HepG2 (cell line): ENCODE measurements at regions not wholly inside any gene's neighbourhood (a gene's known extent, or its start where the extent isn't known, plus 50 kb on each side); places are given as distances from the start of the nearest gene placed in this dataset.

ENCODE experiments used
- BCL6 ChIP-seq: IDR thresholded peaks from 2 replicates; pipeline ENCODE4 v1.6.1; 2016; ENCODE audit warnings: missing genetic modification reagents, missing compliant biosample characterization
- DMAP1 ChIP-seq: IDR thresholded peaks from 2 replicates; pipeline ENCODE4 v1.6.1; 2016
- ESRRA ChIP-seq: sonication (generic); formaldehyde crosslinking; IDR thresholded peaks from 2 replicates; pipeline ENCODE4 v1.5.1; 2020; ENCODE audit warnings: mild to moderate bottlenecking, low read depth, missing genetic modification reagents
- HOXA5 ChIP-seq: sonication (generic); formaldehyde crosslinking; IDR thresholded peaks from 2 replicates; pipeline ENCODE4 v1.4.0; 2020; ENCODE audit warnings: missing genetic modification reagents
- IKZF4 ChIP-seq: sonication (generic); formaldehyde crosslinking; IDR thresholded peaks from 2 replicates; pipeline ENCODE4 v1.5.1; 2020; ENCODE audit warnings: borderline replicate concordance, mild to moderate bottlenecking, low read depth, missing genetic modification reagents; ENCODE audit errors: not compliant biosample characterization
- IKZF5 ChIP-seq: IDR thresholded peaks from 2 replicates; pipeline ENCODE4 v1.6.1; 2018; ENCODE audit warnings: missing genetic modification reagents, mild to moderate bottlenecking, missing compliant biosample characterization
- MED1 ChIP-seq: sonication (generic); formaldehyde crosslinking; IDR thresholded peaks from 2 replicates; pipeline ENCODE4 v1.4.0; 2020; ENCODE audit warnings: missing genetic modification reagents
- NCOA2 ChIP-seq: sonication (generic); formaldehyde crosslinking; IDR thresholded peaks from 2 replicates; pipeline ENCODE4 v1.8.0; 2022; ENCODE audit warnings: inconsistent platforms
- PBX2 ChIP-seq: IDR thresholded peaks from 2 replicates; pipeline ENCODE4 v1.6.1; 2016; ENCODE audit warnings: control low read depth
- SNAPC4 ChIP-seq: sonication (generic); formaldehyde crosslinking; IDR thresholded peaks from 2 replicates; pipeline ENCODE4 v1.4.0; 2020; ENCODE audit warnings: mild to moderate bottlenecking, missing genetic modification reagents
- SOX13 ChIP-seq, 3 experiments: fragments of 450-650 bp in 1 of 3; sonication (generic) in 1 of 3; formaldehyde crosslinking in 1 of 3; IDR thresholded peaks in 2 of 3; conservative IDR thresholded peaks in 1 of 3; 2 replicates each; pipeline versions ENCODE4 v1.5.0 to v1.6.1; 2016 to 2020; ENCODE audit warnings: antibody characterized with exemption in 1 of 3, mild to moderate bottlenecking in 1 of 3, missing compliant biosample characterization in 1 of 3, missing genetic modification reagents in 1 of 3, moderate library complexity in 1 of 3
- ZNF281 ChIP-seq: sonication (generic); formaldehyde crosslinking; IDR thresholded peaks from 2 replicates; pipeline ENCODE4 v1.4.0; 2020; ENCODE audit warnings: missing genetic modification reagents, borderline replicate concordance
- ZNF607 ChIP-seq: sonication (generic); formaldehyde crosslinking; IDR thresholded peaks from 2 replicates; pipeline ENCODE4 v1.5.1; 2020; ENCODE audit warnings: missing genetic modification reagents, mild to moderate bottlenecking, borderline replicate concordance
- ZNF720 ChIP-seq: sonication (generic); formaldehyde crosslinking; IDR thresholded peaks from 2 replicates; pipeline ENCODE4 v1.4.0; 2020; ENCODE audit warnings: missing genetic modification reagents

- TF ChIP-seq MED1 (CRISPR knock-in tag) (peak; percentile 70), DMAP1 (CRISPR knock-in tag) (peak; percentile 81), IKZF5 (peak; percentile 35), NCOA2 (CRISPR knock-in tag) (peak; percentile 90), IKZF4 (CRISPR knock-in tag) (no peak), HOXA5 (CRISPR knock-in tag) (0 out of 2 replicates have a peak, but pooled peaks have one; percentile 35), ZNF281 (CRISPR knock-in tag) (peak; percentile 56; the same call in 1 of the 2 replicates), BCL6 (CRISPR knock-in tag) (peak; percentile 72), ZNF607 (CRISPR knock-in tag) (peak; percentile 48; the same call in 1 of the 2 replicates), PBX2 (CRISPR knock-in tag) (no peak; the same call in 1 of the 2 replicates), ZNF720 (CRISPR knock-in tag) (no peak), SOX13 (IDR thresholded peaks at IDR 0.05) (no peak), SOX13 (CRISPR knock-in tag; conservative IDR thresholded peaks at IDR 0.05 in 1 of 2, IDR thresholded peaks at IDR 0.05 in 1 of 2) (peak in 1 of 2 experiments; percentile 82; a peak in 2 of 4 replicates), ESRRA (CRISPR knock-in tag) (peak; percentile 19; the same call in 1 of the 2 replicates), SNAPC4 (CRISPR knock-in tag) (peak; percentile 21; the same call in 1 of the 2 replicates)
Measured at GRCh38 chr2:240255811-240256703, 115.6 kb upstream of the OTOS start (continued).
